Retinal pigment epithelial cell (primary cell): ENCODE measurements at regions not wholly inside any gene's neighbourhood (a gene's known extent, or its start where the extent isn't known, plus 50 kb on each side); places are given as distances from the start of the nearest gene placed in this dataset.

ENCODE experiments used
- DNase-seq: peaks from one replicate; pipeline ENCODE4 v3.0.0-alpha.2; 2010; ENCODE audit warnings: low read depth
- H3K4me3 ChIP-seq: 2 replicates; pipeline ENCODE4 v1.5.1; 2011; ENCODE audit warnings: mild to moderate bottlenecking, low read length, control low read depth, moderate library complexity
- TF ChIP-seq, protein P1 (sequence below): conservative IDR thresholded peaks from 2 replicates; pipeline ENCODE4 v1.5.1; 2011; ENCODE audit warnings: low read depth, low read length, control low read depth, inconsistent platforms

DNA sequence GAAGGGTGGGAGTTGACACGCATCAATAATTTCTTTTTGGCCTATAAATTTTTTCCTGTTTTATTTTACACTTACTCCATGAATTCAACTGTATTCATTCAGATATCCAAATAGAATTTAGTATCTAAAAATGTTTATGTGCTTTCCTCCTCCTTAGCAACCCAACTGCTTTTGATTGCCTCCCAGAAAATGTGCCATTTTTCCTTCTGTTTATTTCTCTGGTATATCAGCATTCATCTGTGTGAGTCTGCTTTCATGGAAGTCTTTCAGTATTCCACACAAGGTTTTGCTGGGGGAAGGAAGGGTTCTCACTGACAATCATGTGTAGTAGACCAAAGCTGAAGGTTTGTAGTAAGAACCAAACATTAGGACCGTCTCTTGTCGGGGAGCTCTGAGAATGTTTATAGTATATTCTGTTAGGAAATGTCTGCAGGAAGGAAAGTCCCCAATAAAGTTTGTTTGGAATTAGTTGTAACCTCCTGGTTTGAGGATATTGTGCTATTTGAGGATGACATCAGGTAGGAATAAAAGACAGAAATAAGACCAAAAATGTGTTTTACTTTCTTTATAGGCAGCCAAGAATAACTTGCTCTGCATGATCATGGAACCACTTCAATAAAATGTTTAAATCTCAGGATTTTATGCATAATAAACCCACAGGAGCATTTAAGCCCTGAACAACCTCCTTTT, 673.6 kb upstream of the INTU start:
- H3K4me3 ChIP-seq, result no peak overlapping the region
- no peak for DNase-seq
- TF ChIP-seq, protein P1, sequence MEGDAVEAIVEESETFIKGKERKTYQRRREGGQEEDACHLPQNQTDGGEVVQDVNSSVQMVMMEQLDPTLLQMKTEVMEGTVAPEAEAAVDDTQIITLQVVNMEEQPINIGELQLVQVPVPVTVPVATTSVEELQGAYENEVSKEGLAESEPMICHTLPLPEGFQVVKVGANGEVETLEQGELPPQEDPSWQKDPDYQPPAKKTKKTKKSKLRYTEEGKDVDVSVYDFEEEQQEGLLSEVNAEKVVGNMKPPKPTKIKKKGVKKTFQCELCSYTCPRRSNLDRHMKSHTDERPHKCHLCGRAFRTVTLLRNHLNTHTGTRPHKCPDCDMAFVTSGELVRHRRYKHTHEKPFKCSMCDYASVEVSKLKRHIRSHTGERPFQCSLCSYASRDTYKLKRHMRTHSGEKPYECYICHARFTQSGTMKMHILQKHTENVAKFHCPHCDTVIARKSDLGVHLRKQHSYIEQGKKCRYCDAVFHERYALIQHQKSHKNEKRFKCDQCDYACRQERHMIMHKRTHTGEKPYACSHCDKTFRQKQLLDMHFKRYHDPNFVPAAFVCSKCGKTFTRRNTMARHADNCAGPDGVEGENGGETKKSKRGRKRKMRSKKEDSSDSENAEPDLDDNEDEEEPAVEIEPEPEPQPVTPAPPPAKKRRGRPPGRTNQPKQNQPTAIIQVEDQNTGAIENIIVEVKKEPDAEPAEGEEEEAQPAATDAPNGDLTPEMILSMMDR, result no peak

DNA sequence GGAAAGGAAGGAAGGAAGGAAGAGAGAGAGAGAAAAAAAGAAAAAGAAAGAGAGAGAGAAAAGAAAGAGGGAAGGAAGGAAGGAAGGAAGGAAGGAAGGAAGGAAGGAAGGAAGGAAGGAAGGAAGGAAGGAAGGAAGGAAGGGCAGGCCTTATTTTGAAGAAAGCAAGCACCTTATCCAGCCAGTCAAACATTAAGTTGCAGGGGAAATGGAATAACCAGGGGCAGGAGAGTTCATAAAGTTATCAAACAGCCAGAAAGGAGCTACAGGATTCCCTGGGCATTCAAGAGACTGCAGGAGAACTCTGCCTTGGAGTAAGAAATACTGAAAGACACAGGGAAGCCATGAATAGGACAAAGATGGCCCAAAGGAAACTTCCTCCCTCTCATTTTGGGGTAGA, 672.0 kb upstream of the INTU start:
- no peak overlapping the region for H3K4me3 ChIP-seq
- TF ChIP-seq, protein P1, result no peak
- no peak for DNase-seq

DNA sequence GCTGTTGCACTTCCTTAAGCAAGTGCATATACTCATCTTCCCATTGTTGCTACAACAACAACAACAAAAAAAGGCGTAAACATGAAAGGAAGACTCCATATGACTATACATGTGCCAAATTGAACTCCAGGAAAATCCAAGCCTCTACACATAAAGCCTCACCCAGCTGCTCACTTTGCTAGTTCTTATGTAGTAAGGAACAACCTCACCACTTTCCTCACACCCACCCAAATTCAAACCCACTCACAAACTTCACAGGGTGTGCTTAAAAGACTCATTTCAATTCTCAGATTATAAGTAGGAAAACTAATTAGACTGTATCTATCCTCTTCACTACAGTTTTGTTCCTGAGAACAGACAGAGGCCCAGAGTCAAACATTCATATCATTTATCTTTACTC, 671.1 kb upstream of the INTU start:
- H3K4me3 ChIP-seq, result no peak overlapping the region
- TF ChIP-seq, protein P1, result no peak
- no peak for DNase-seq

DNA sequence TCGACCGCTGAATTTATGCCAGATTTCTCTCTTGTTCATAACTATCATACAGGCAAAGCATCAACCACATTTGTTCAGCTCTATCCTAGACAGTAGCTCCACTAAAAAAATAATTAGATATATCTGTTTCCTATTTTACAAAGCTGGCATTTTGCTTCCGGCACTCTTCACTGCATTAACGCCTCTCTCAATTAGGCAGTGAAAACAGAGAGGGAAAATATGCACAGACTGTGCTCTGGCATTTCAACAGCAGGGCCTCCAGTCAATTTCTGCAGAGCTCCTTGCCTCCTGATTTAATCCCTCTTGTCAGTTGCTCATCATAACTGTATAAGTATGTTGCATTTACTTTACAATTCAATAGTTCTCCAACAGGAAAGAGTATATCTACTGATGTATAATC, 666.9 kb upstream of the INTU start:
- DNase-seq, result no peak
- TF ChIP-seq, protein P1, result no peak
- no peak overlapping the region for H3K4me3 ChIP-seq

DNA sequence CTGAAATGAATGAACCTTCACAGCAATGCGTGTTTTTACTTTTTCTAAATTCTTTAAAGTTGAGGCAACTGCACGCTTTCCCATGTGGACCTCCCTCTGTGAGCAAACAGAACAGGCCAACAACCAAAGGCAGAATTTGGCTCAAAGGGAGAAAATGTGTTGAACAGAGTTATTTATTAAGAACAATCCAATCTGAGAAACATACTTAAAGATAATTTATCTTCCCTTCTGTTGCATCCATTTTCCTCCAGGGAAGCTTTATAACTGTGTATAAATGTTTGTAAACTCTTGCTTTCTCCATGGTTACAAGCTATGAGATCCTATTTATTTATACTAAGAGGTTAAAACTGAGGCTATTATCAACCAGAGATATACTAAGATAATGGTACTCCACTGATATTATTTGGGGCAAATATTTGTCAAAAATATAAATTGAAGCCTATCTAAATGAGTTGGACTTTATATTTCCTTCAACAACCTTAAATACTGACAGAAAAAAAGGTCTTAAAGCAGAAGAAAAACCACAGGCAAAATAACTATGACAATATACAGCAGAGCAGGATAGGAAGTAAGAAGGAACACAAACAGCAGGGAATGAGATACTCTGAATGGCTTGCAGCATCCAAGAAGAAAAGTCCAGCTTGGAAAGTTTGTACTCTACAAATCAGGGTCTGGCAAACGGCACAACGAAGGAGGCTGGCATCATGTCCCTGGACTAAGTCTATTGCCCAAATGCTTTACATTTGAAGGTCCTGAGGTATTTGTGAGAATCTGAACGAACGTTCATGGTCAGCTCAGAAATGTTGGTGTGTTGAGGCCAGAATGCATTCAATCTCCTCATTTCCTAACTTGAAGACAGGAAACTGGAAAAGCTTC, 663.2 kb upstream of the INTU start:
- no peak overlapping the region for H3K4me3 ChIP-seq
- DNase-seq, result no peak
- TF ChIP-seq, protein P1, result no peak

DNA sequence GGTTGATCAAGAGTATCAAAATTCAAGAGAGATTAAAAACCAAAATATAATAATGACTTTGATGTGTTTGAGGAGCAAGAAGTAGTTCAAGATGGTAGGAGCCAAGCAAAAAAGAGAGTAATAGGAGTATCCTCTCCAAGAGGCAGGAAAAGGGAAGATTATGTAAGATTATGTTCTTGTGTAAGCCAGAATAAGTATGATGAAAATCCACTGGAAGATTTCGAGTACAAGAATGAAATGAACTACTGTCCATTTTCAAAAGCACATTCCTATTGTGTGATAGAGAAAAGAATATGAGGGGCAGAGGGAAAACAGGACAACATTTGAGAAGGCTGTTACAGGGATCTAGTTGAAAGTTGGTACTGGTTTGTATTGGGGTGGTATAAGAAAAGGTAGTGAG, 659.6 kb upstream of the INTU start:
- TF ChIP-seq, protein P1, result no peak
- no peak overlapping the region for H3K4me3 ChIP-seq
- DNase-seq, result no peak
